Smooth muscle cell (in vitro differentiated cells): ENCODE measurements at regions not wholly inside any gene's neighbourhood (a gene's known extent, or its start where the extent isn't known, plus 50 kb on each side); places are given as distances from the start of the nearest gene placed in this dataset.

ENCODE experiments used
- DNase-seq: peaks from one replicate; lab custom pipeline; 2025; ENCODE audit not compliant: unreplicated experiment; lab: John Stamatoyannopoulos, UW
- H2AFZ ChIP-seq: fragments of 200-600 bp; sonication (generic); 2 replicates; pipeline ENCODE4 v1.6.0; 2016; ENCODE audit warnings: antibody characterized with exemption, low read depth, mild to moderate bottlenecking
- H3F3A ChIP-seq: fragments of 200-600 bp; sonication (generic); 2 replicates; pipeline ENCODE4 v1.6.0; 2017; ENCODE audit warnings: antibody characterized with exemption, low read depth
- H3K27ac ChIP-seq: fragments of 200-600 bp; sonication (generic); 2 replicates; pipeline ENCODE4 v1.5.1; 2016; ENCODE audit warnings: low read depth, mild to moderate bottlenecking
- H3K27me3 ChIP-seq: fragments of 200-600 bp; sonication (generic); 2 replicates; pipeline ENCODE4 v1.6.1; 2016; ENCODE audit warnings: low read depth, mild to moderate bottlenecking
- H3K36me3 ChIP-seq: fragments of 200-600 bp; sonication (generic); 2 replicates; pipeline ENCODE4 v1.5.1; 2016; ENCODE audit warnings: low read depth
- H3K4me1 ChIP-seq: fragments of 200-600 bp; sonication (generic); 2 replicates; pipeline ENCODE4 v1.5.1; 2016; ENCODE audit warnings: low read depth
- H3K4me2 ChIP-seq: fragments of 200-600 bp; sonication (generic); 2 replicates; pipeline ENCODE4 v1.6.0; 2016; ENCODE audit warnings: mild to moderate bottlenecking
- H3K4me3 ChIP-seq: fragments of 200-600 bp; sonication (generic); 2 replicates; pipeline ENCODE4 v1.5.1; 2016; ENCODE audit warnings: mild to moderate bottlenecking
- H3K79me2 ChIP-seq: fragments of 200-600 bp; sonication (generic); 2 replicates; pipeline ENCODE4 v1.6.0; 2016; ENCODE audit warnings: low read depth, mild to moderate bottlenecking
- H3K9ac ChIP-seq: fragments of 200-600 bp; sonication (generic); 2 replicates; pipeline ENCODE4 v1.6.0; 2016; ENCODE audit warnings: low read depth
- H3K9me3 ChIP-seq: fragments of 200-600 bp; sonication (generic); replicated peaks from 2 replicates; pipeline ENCODE4 v1.5.1; 2016; ENCODE audit warnings: low read depth
- H4K20me1 ChIP-seq: fragments of 200-600 bp; sonication (generic); 2 replicates; pipeline ENCODE4 v1.6.0; 2016; ENCODE audit warnings: low read depth
- WGBS: methylation state at CpG from one replicate; pipeline ENCODE4 v1.1.7; 2016; ENCODE audit warnings: low lambda C conversion rate; 5-methylcytosine and 5-hydroxymethylcytosine counted together
- TF ChIP-seq, protein P1 (sequence below): fragments of 200-600 bp; sonication (generic); IDR thresholded peaks from 2 replicates; pipeline ENCODE4 v1.5.1; 2017; ENCODE audit warnings: borderline replicate concordance, mild to moderate bottlenecking, antibody characterized with exemption; ENCODE audit not compliant: insufficient read depth, poor library complexity, severe bottlenecking

DNA sequence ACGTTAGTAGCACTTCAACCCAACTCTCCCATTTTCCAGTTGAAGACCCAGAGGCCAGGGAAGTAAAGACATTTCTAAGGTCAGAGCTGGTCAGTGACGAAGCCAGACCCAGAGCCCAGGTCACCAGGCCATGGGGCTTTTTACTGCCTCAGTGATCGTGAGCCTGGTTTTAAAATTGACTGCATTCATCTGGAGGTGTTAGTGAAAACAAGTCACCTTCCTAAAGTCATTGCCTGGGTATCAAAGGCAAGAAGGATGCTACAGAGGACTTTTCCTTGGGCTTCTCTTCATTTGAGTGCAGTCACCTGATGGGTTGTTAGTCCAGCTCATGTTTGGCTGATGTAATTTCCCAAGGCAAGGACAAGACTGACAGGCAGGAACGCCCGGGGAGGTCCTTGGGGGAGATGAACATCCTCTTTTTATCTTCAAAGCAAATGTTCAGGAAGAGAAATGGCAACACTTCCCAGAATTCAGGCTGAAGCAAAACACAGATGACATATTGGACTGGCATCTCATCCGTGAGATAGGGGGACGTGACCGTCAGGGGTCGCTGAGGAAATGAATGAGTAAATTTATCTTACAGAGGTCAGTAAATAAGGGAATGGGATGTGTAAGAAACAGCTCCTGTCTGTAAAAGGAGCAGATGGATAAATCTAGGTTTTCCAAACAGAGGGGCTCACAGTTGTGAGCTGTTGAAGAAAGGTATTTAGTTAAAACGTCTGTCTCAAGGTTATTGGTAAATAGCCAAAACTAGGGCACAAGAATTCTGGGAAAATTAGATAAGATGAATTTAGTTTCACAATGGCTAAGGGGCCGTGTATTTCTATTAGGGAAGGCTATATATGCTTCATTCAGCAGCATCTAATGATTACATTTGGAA, 201.2 kb downstream of the OPA1 start:
- Histone ChIP-seq H3K27me3 (no peaks in the 10 kb centered on the region), H3K79me2 (no peaks in the 10 kb centered on the region), H2AFZ (no peak overlapping the region), H3K9me3 (no peaks in the 10 kb centered on the region), H3K4me3 (no peak overlapping the region), H3K4me1 (peaks cover 24% of the 10 kb centered on the region), H3K9ac (no peak overlapping the region), H3K36me3 (no peaks in the 10 kb centered on the region), H3K4me2 (peak overlapping the region; percentile 41), H3K27ac (peak overlapping the region; percentile 7), H3F3A (no peaks in the 10 kb centered on the region), H4K20me1 (no peaks in the 10 kb centered on the region)
- DNase-seq, result no peak
- 29% methylated on average over 11 of the region's 11 CpGs for WGBS
- TF ChIP-seq, protein P1, sequence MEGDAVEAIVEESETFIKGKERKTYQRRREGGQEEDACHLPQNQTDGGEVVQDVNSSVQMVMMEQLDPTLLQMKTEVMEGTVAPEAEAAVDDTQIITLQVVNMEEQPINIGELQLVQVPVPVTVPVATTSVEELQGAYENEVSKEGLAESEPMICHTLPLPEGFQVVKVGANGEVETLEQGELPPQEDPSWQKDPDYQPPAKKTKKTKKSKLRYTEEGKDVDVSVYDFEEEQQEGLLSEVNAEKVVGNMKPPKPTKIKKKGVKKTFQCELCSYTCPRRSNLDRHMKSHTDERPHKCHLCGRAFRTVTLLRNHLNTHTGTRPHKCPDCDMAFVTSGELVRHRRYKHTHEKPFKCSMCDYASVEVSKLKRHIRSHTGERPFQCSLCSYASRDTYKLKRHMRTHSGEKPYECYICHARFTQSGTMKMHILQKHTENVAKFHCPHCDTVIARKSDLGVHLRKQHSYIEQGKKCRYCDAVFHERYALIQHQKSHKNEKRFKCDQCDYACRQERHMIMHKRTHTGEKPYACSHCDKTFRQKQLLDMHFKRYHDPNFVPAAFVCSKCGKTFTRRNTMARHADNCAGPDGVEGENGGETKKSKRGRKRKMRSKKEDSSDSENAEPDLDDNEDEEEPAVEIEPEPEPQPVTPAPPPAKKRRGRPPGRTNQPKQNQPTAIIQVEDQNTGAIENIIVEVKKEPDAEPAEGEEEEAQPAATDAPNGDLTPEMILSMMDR, result no peak

DNA sequence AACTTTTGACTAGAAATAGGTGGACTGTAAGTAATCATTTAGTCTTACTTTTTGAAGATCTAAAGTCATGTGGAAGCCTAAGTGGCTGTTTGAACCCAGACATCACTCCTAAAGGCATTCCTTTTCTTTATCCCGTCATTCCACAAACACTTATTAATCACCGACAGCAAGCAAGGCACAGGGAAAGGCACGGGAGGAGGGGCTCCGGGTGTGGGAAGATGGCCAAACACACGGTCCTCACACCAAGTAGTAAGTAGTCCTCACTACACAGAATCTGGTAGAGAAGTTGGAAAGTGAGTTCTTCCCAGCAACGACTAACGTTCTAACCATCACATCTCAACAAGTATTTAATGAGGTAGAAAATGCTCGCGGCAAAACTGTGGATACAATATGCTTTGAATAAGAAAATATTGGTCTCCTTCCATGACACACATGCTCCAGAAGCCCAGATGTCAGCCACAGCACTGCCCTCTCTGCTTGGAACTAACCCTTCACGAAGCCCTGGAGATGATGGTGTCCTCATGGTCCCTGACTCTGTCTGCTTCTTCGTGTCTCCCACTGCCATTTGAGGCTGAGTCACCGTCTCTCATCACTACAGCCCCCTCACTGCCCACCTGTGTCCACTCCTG, 202.2 kb downstream of the OPA1 start:
- no peak for DNase-seq
- no peaks in the 10 kb centered on the region for H3K27me3 ChIP-seq

DNA sequence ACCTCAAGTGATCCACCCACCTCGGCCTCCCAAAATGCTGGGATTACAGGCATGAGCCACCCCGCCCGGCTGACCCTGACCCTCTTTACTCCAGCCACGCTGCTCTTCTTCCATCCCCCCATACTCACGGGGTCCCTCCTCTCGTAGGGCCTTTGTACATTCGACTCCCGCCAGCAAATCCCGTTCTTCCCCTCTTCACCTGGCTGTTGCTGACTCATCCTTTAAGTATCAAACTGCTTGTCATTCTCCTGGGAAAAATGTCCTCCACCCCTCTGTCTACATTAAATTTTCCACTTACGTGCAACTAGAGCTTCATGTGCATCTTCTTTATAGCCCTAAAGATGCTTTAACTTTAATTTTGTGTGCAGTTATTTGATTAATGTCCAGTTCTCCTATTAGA, 203.1 kb downstream of the OPA1 start:
- WGBS, result 76% methylated on average over 10 of the region's 10 CpGs
- Histone ChIP-seq H3K36me3 (no peaks in the 10 kb centered on the region), H3K27ac (no peak overlapping the region)

More for the DNA sequence above, 202.2 kb downstream of the OPA1 start:
- no peaks in the 10 kb centered on the region for H3K79me2 ChIP-seq
- H3K9me3 ChIP-seq, result no peaks in the 10 kb centered on the region
- TF ChIP-seq, protein P1, result no peak
- H3K36me3 ChIP-seq, result no peaks in the 10 kb centered on the region
- peak overlapping the region; percentile 7 for H3K27ac ChIP-seq
- peak overlapping the region; percentile 41 for H3K4me2 ChIP-seq
- no peak overlapping the region for H2AFZ ChIP-seq
- H4K20me1 ChIP-seq, result no peaks in the 10 kb centered on the region
- H3K4me1 ChIP-seq, result peaks cover 20% of the 10 kb centered on the region
- WGBS, result 65% methylated on average over 12 of the region's 12 CpGs
- no peak overlapping the region for H3K4me3 ChIP-seq
- H3F3A ChIP-seq, result no peaks in the 10 kb centered on the region
- H3K9ac ChIP-seq, result no peak overlapping the region

More for the DNA sequence above, 203.1 kb downstream of the OPA1 start:
- Histone ChIP-seq H4K20me1 (no peaks in the 10 kb centered on the region), H3K4me2 (no peak overlapping the region), H3K9me3 (no peaks in the 10 kb centered on the region), H3K27me3 (no peaks in the 10 kb centered on the region), H3K4me1 (peaks cover 20% of the 10 kb centered on the region), H3K4me3 (no peak overlapping the region), H3K79me2 (no peaks in the 10 kb centered on the region), H3K9ac (no peak overlapping the region), H2AFZ (no peak overlapping the region), H3F3A (peaks cover 3% of the 10 kb centered on the region)
- no peak for DNase-seq
- TF ChIP-seq, protein P1, result no peak
